RWPE1 (cell line): ENCODE measurements at regions not wholly inside any gene's neighbourhood (a gene's known extent, or its start where the extent isn't known, plus 50 kb on each side); places are given as distances from the start of the nearest gene placed in this dataset.

Source experiments
- CTCF ChIA-PET: fragments of 350-600 bp; sonication (Branson Sonifier 250); formaldehyde crosslinking; extraction: SDS; loops from one replicate; lab custom pipeline; 2021; lab: Yijun Ruan, JAX
- POLR2A ChIA-PET: fragments of 400-600 bp; formaldehyde crosslinking; extraction: SDS; loops from one replicate; lab custom pipeline; 2020; ENCODE audit warnings: antibody characterized with exemption; ENCODE audit not compliant: low non-redundant PET; lab: Yijun Ruan, JAX
- DNase-seq: peaks from one replicate; pipeline ENCODE4 v3.0.0; 2012; ENCODE audit warnings: low spot score
- H3K27ac ChIP-seq: fragments of 450-650 bp; 2 replicates; pipeline ENCODE4 v1.5.1; 2017
- CTCF ChIP-seq: fragments of 450-650 bp; conservative IDR thresholded peaks from 2 replicates; pipeline ENCODE4 v1.5.1; 2017; ENCODE audit warnings: low read depth, mild to moderate bottlenecking

DNA sequence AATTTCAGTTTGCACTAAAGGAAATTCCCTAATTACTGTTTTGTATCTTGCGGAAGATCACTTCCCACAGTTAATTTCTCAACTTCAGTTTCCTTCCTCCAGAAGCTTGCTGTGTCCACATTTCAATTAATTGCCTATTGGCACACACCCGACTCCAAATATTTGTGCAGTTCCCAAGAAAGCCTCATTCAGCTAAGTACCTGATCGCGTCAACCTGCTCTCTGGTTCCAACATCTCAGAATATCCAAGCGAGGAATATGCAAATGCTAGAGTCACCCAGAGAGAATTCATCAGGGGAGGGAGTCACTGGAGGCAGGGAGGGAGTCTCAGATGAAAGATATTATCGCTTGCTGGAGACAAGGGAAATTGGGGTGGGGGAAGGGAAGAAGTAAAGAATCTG lies 351.3 kb downstream of the RRAGC start:
- ChIA-PET POLR2A (no interaction called here), CTCF (no interaction called here)
- DNase-seq, result no peak
- no peak overlapping the region for H3K27ac ChIP-seq
- no peak for TF ChIP-seq CTCF

DNA sequence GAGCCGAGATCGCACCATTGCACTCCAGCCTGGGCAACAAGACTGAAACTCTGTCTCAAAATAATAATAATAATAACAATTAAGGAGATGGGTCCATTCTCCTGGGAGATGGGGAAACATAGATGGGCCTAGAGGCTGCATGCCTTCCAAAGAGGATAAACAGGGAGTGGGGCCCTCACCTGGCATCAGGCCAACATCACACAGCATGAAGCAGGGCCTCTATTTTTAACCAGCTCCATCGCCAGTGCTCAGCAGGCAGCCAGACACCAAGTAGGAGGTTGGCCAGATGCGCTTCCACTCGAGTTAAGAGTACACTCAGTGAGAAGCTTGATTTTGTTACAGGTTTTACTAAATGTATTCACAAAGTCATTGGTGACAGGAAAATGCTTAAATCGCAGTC lies 352.0 kb downstream of the RRAGC start:
- no peak for DNase-seq
- no peak overlapping the region for H3K27ac ChIP-seq
- POLR2A ChIA-PET, result no interaction called here
- TF ChIP-seq CTCF, result no peak
- CTCF ChIA-PET, result no interaction called here

DNA sequence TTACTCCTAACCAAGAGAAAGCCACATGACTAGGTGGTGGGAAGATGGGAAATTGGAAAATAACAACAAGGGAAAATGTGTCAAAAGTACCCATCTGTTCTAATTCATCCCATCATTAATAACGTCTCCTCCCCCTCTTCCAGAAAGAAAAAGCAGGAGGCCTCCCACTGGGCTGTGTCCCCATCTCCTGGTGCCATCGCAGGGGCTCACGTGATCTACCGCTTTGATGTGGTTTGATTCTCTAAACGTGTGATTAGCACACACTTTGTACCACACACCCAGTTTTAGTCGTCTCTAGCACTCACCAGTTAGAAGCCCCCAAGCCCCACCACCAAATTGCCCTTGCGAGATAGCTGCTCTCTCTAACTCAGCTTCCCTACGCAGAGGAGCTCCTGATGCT lies 353.6 kb downstream of the RRAGC start:
- TF ChIP-seq CTCF, result no peak
- no peak for DNase-seq
- POLR2A ChIA-PET, result no interaction called here
- CTCF ChIA-PET, result no interaction called here
- no peak overlapping the region for H3K27ac ChIP-seq

- no peak for TF ChIP-seq CTCF
- no peak for DNase-seq
- no peak overlapping the region for H3K27ac ChIP-seq
- ChIA-PET POLR2A (no interaction called here), CTCF (interaction anchor here (0.6 to 0.7 kb wide), 2 partner anchors 92 to 1220 kb away, joined by 3 read pairs; no protein-coding TSS in a partner anchor)
Measured at GRCh38 chr1:38502758-38503157, 356.8 kb downstream of the RRAGC start.

GRCh38 chr1:38500891-38501290 lies 358.7 kb downstream of the RRAGC start:
- TF ChIP-seq CTCF, result no peak
- no peak overlapping the region for H3K27ac ChIP-seq
- POLR2A ChIA-PET, result no interaction called here
- no peak for DNase-seq
- CTCF ChIA-PET, result no interaction called here

DNA sequence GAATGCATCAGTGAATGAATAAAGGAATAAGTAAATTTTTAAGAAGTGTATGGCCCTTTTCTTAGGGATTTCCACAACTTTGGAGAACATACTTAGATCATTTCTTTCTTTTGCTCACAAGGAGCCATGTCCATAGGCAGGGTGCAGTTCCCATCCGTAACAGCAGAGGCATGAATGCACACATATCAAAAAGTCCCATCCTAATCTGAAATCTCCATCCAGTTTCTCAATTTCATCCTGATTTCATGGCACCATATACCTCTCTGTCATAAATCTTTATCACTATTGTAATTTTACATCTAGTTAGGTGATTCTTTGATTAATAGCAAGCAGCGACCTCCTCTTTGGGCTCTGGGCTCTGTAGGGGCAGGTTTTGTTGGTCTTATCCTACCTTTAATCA lies 359.2 kb downstream of the RRAGC start:
- ChIA-PET POLR2A (no interaction called here), CTCF (no interaction called here)
- no peak overlapping the region for H3K27ac ChIP-seq
- no peak for DNase-seq
- TF ChIP-seq CTCF, result peak; percentile 26; the same call in 1 of the 2 replicates

GRCh38 chr1:38498686-38499085 lies 360.9 kb downstream of the RRAGC start:
- no peak for TF ChIP-seq CTCF
- CTCF ChIA-PET, result no interaction called here
- no peak overlapping the region for H3K27ac ChIP-seq
- no peak for DNase-seq
- POLR2A ChIA-PET, result no interaction called here
